ENCODE measurements at regions not wholly inside any gene's neighbourhood (a gene's known extent, or its start where the extent isn't known, plus 50 kb on each side); places are given as distances from the start of the nearest gene placed in this dataset.
"Not testable (repeated sequence)": the region's sequence is repeated elsewhere in the genome, so short reads cannot be mapped to it uniquely, and the experiment has no call there.

GRCh38 chr6:56827908-56828649 is 126.8 kb upstream of the BEND6 start:
- no peak overlapping the region for H4K91ac ChIP-seq (ENCODE audit: insufficient read length, low read depth, low read length)
- H4K5ac ChIP-seq (ENCODE audit: insufficient read length, low read depth, low read length), result no peak overlapping the region
- H3K27ac Mint-ChIP-seq, result peak overlapping the region; percentile 13 to 67 (median 44); a peak in 5 of 7 replicates
- H3K27ac ChIP-seq (ENCODE audit: insufficient read length, low read depth, low read length), result no peak overlapping the region
- H3K9me3 Mint-ChIP-seq, result peaks cover 5 to 6% of the 10 kb centered on the region in 2 experiments; a peak in 4 of 5 replicates
- no peaks in the 10 kb centered on the region for H3K27me3 ChIP-seq (ENCODE audit: insufficient read depth, low read length)
- no peak overlapping the region for H2AFZ ChIP-seq (ENCODE audit: low read length)
- no peak overlapping the region for H2AK5ac ChIP-seq (ENCODE audit: insufficient read length, low read length)
- H3K79me1 ChIP-seq (ENCODE audit: insufficient read depth, low read depth, low read length, poor library complexity, severe bottlenecking), result no peaks in the 10 kb centered on the region
- no peak overlapping the region for H2BK15ac ChIP-seq (ENCODE audit: low read depth, low read length)
- no peak overlapping the region for H3K9ac ChIP-seq (ENCODE audit: extremely low read depth, insufficient read length, low read length)
- no peak overlapping the region for H3K4me2 ChIP-seq (ENCODE audit: insufficient read depth, insufficient read length, low read length)
- no peak overlapping the region for H3K4me3 Mint-ChIP-seq
- H3K4me1 Mint-ChIP-seq, result peaks cover 36 to 46% of the 10 kb centered on the region in 2 experiments
- peaks cover 9% of the 10 kb centered on the region; the same call in 1 of the 2 replicates for H3K79me2 ChIP-seq (ENCODE audit: insufficient read depth, low read length)
- no peak overlapping the region for H2BK20ac ChIP-seq (ENCODE audit: low read depth, low read length, poor library complexity, severe bottlenecking)
- peaks cover 10 to 22% (median 10%) of the 10 kb centered on the region in 3 experiments; a peak in 6 of 7 replicates for H3K36me3 Mint-ChIP-seq (ENCODE audit: insufficient read depth in 1 of 3, low read depth in 3 of 3)
- H4K20me1 ChIP-seq (ENCODE audit: control insufficient read depth, insufficient read depth, insufficient read length), result no peaks in the 10 kb centered on the region
- H3K4ac ChIP-seq (ENCODE audit: low read depth, low read length), result no peak overlapping the region
- no peak overlapping the region for H3K23ac ChIP-seq (ENCODE audit: insufficient read length, low read depth, low read length)
- H3T11ph ChIP-seq (ENCODE audit: low read length), result no peak overlapping the region
- TF ChIP-seq CTCF (conservative IDR thresholded peaks at IDR 0.05), result no peak
- no peaks in the 10 kb centered on the region for H3K23me2 ChIP-seq (ENCODE audit: insufficient read length, low read depth, low read length, poor library complexity, severe bottlenecking)
- peaks cover 3% of the 10 kb centered on the region; the same call in 1 of the 2 replicates for H3K4me1 ChIP-seq (ENCODE audit: insufficient read depth, low read length)
- no peaks in the 10 kb centered on the region for H3K9me3 ChIP-seq (ENCODE audit: control insufficient read depth, low read depth, low read length)
- H2BK12ac ChIP-seq (ENCODE audit: insufficient read length, low read depth, low read length), result no peak overlapping the region
- no peak overlapping the region for H2BK5ac ChIP-seq (ENCODE audit: insufficient read length, low read length)
- H4K8ac ChIP-seq (replicated peaks; ENCODE audit: insufficient read length, low read depth, low read length), result no peak overlapping the region
- H3K56ac ChIP-seq (ENCODE audit: insufficient read length, low read depth, low read length), result no peak overlapping the region
- H3K14ac ChIP-seq (ENCODE audit: insufficient read depth, low read length), result no peak overlapping the region
- no CpG with 5 or more reads among the region's 2 CpGs for WGBS (ENCODE audit: extremely low coverage, insufficient read length, low lambda C conversion rate)
- no peaks in the 10 kb centered on the region for H3K27me3 Mint-ChIP-seq (ENCODE audit: low read depth)
- no peak overlapping the region for H3K18ac ChIP-seq (ENCODE audit: insufficient read length, low read depth, low read length)
- H2BK120ac ChIP-seq (ENCODE audit: low read depth, low read length, poor library complexity, severe bottlenecking), result no peak overlapping the region
- DNase-seq, result no peak

GRCh38 chr6:56824431-56824830 is 130.5 kb upstream of the BEND6 start:
- H3K79me2 ChIP-seq (ENCODE audit: insufficient read depth, low read length), result peaks cover 10% of the 10 kb centered on the region; the same call in 1 of the 2 replicates
- not testable (repeated sequence) for H3K9me3 Mint-ChIP-seq; H4K5ac ChIP-seq (ENCODE audit: insufficient read length, low read depth, low read length); H4K8ac ChIP-seq (replicated peaks; ENCODE audit: insufficient read length, low read depth, low read length); H4K20me1 ChIP-seq (ENCODE audit: control insufficient read depth, insufficient read depth, insufficient read length); H3K18ac ChIP-seq (ENCODE audit: insufficient read length, low read depth, low read length); H3K4me1 ChIP-seq (ENCODE audit: insufficient read depth, low read length); H3K4me2 ChIP-seq (ENCODE audit: insufficient read depth, insufficient read length, low read length); H3T11ph ChIP-seq (ENCODE audit: low read length); H3K14ac ChIP-seq (ENCODE audit: insufficient read depth, low read length); H3K27ac ChIP-seq (ENCODE audit: insufficient read length, low read depth, low read length); H3K9me3 ChIP-seq (ENCODE audit: control insufficient read depth, low read depth, low read length); H3K4ac ChIP-seq (ENCODE audit: low read depth, low read length); H4K91ac ChIP-seq (ENCODE audit: insufficient read length, low read depth, low read length); H2AK5ac ChIP-seq (ENCODE audit: insufficient read length, low read length); H3K23me2 ChIP-seq (ENCODE audit: insufficient read length, low read depth, low read length, poor library complexity, severe bottlenecking); DNase-seq; H2BK120ac ChIP-seq (ENCODE audit: low read depth, low read length, poor library complexity, severe bottlenecking); H2AFZ ChIP-seq (ENCODE audit: low read length); H3K27me3 Mint-ChIP-seq (ENCODE audit: low read depth); H3K23ac ChIP-seq (ENCODE audit: insufficient read length, low read depth, low read length); H2BK20ac ChIP-seq (ENCODE audit: low read depth, low read length, poor library complexity, severe bottlenecking); H3K56ac ChIP-seq (ENCODE audit: insufficient read length, low read depth, low read length); H3K9ac ChIP-seq (ENCODE audit: extremely low read depth, insufficient read length, low read length); H3K79me1 ChIP-seq (ENCODE audit: insufficient read depth, low read depth, low read length, poor library complexity, severe bottlenecking); H3K4me3 Mint-ChIP-seq; H2BK5ac ChIP-seq (ENCODE audit: insufficient read length, low read length); H2BK12ac ChIP-seq (ENCODE audit: insufficient read length, low read depth, low read length); H2BK15ac ChIP-seq (ENCODE audit: low read depth, low read length); H3K27me3 ChIP-seq (ENCODE audit: insufficient read depth, low read length)
- no CpG with 5 or more reads among the region's 26 CpGs for WGBS (ENCODE audit: extremely low coverage, insufficient read length, low lambda C conversion rate)
- Mint-ChIP-seq H3K4me1 (peaks cover 39 to 43% of the 10 kb centered on the region in 2 experiments), H3K36me3 (ENCODE audit: insufficient read depth in 1 of 3, low read depth in 3 of 3) (peaks cover 2 to 10% (median 4%) of the 10 kb centered on the region in 3 experiments; a peak in 2 of 7 replicates), H3K27ac (peak overlapping the region; percentile 35 to 49 (median 40); a peak in 3 of 7 replicates)
